Tibial artery (tissue), 4 donors: ENCODE measurements at regions not wholly inside any gene's neighbourhood (a gene's known extent, or its start where the extent isn't known, plus 50 kb on each side); places are given as distances from the start of the nearest gene placed in this dataset.

Experiments used
- DNase-seq, 2 donors: peaks; one replicate each; pipeline ENCODE4 v3.0.0-alpha.2; 2019
- H3K27ac ChIP-seq, 2 donors: fragments of 200-600 bp; sonication (generic) in 1 of 2; 1 replicate in 1 of 2; 2 replicates in 1 of 2; pipeline ENCODE4 v1.5.1; 2018 to 2019; ENCODE audit warnings: mild to moderate bottlenecking in 1 of 2
- H3K27me3 ChIP-seq, 2 donors: fragments of 200-600 bp; sonication (generic) in 1 of 2; one replicate each; pipeline versions ENCODE4 v1.5.1 to v1.6.0; 2016 to 2019
- H3K36me3 ChIP-seq, 3 donors: fragments of 200-600 bp; sonication (generic) in 2 of 3; one replicate each; pipeline ENCODE4 v1.5.1; 2016 to 2019; ENCODE audit warnings: mild to moderate bottlenecking in 2 of 3
- H3K4me1 ChIP-seq, 4 donors: fragments of 200-600 bp; sonication (generic) in 2 of 4; 1 replicate in 3 of 4; 2 replicates in 1 of 4; pipeline ENCODE4 v1.5.1; 2016 to 2019
- H3K4me3 ChIP-seq, 2 donors: fragments of 200-600 bp; sonication (generic) in 1 of 2; 1 replicate in 1 of 2; 2 replicates in 1 of 2; pipeline ENCODE4 v1.5.1; 2018 to 2019; ENCODE audit warnings: mild to moderate bottlenecking in 2 of 2
- H3K9me3 ChIP-seq, 3 donors: fragments of 200-600 bp; sonication (generic) in 1 of 3; one replicate each; pipeline ENCODE4 v1.5.1; 2016 to 2019
- intact Hi-C: fragments of 100-400 bp; cut with DNase I; formaldehyde crosslinking; loops from one replicate; pipeline ENCODE4 v1.15.0; 2023; ENCODE audit warnings: low total_unique reads
- TF ChIP-seq, protein P1 (sequence below), 2 experiments: fragments of 200-600 bp in 1 of 2; fragments of 450-650 bp in 1 of 2; IDR thresholded peaks; one replicate each; pipeline ENCODE4 v1.5.1; 2017 to 2019; ENCODE audit warnings: antibody characterized with exemption in 2 of 2, mild to moderate bottlenecking in 1 of 2, moderate library complexity in 1 of 2

DNA sequence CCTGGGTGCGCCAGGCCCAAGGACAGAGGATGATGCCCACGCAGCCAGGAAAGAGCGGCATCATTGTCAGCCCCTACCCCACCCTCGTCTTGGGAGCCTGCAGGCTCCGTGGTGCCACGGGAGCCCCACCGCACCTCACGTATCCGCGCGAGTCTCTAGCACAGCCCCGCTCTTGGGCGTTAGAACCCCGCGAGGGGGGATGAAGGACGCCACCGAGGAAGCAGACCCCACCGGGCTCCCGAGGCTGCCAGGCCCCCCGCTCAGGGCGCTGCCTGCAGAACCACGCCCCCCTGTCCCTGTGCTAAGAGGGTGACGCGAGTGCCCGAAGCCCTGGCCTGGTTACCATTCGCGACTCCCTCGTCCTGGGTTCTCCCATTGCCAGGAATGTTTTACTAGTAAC, 52.3 kb upstream of the MS4A8 start:
- Histone ChIP-seq H3K9me3 (peaks cover 0 to 21% (median 21%) of the 10 kb centered on the region in 3 donors), H3K4me1 (no peaks in the 10 kb centered on the region), H3K4me3 (no peak overlapping the region), H3K36me3 (no peaks in the 10 kb centered on the region), H3K27me3 (no peaks in the 10 kb centered on the region), H3K27ac (no peak overlapping the region)
- TF ChIP-seq, protein P1, sequence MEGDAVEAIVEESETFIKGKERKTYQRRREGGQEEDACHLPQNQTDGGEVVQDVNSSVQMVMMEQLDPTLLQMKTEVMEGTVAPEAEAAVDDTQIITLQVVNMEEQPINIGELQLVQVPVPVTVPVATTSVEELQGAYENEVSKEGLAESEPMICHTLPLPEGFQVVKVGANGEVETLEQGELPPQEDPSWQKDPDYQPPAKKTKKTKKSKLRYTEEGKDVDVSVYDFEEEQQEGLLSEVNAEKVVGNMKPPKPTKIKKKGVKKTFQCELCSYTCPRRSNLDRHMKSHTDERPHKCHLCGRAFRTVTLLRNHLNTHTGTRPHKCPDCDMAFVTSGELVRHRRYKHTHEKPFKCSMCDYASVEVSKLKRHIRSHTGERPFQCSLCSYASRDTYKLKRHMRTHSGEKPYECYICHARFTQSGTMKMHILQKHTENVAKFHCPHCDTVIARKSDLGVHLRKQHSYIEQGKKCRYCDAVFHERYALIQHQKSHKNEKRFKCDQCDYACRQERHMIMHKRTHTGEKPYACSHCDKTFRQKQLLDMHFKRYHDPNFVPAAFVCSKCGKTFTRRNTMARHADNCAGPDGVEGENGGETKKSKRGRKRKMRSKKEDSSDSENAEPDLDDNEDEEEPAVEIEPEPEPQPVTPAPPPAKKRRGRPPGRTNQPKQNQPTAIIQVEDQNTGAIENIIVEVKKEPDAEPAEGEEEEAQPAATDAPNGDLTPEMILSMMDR (IDR thresholded peaks at IDR 0.05): no peak
- DNase-seq: peak in 1 of 2 donors; percentile 65
- intact Hi-C loops: no loop called here
